ENCODE measurements at regions not wholly inside any gene's neighbourhood (a gene's known extent, or its start where the extent isn't known, plus 50 kb on each side); places are given as distances from the start of the nearest gene placed in this dataset.

GRCh38 chr14:97757491-97757890 is 960.3 kb downstream of the VRK1 start:
- TF ChIP-seq POLR2AphosphoS5 (IDR thresholded peaks at IDR 0.05; ENCODE audit: low read depth, low read length): no peak
- no peak for TF ChIP-seq POLR2A (IDR thresholded peaks at IDR 0.05; ENCODE audit: low read depth, low read length)
- TF ChIP-seq TAF1 (IDR thresholded peaks at IDR 0.05; ENCODE audit: low read depth, low read length): no peak
- no peak for TF ChIP-seq SPI1 (IDR thresholded peaks at IDR 0.05; ENCODE audit: low read depth, low read length)
- TF ChIP-seq POU2F2 (IDR thresholded peaks at IDR 0.05; ENCODE audit: low read depth, low read length): no peak
- TF ChIP-seq PAX5 (IDR thresholded peaks at IDR 0.05; ENCODE audit: insufficient read depth, low read length, severe bottlenecking): no peak

Measured in GM12891 (cell line).